ENCODE measurements at regions not wholly inside any gene's neighbourhood (a gene's known extent, or its start where the extent isn't known, plus 50 kb on each side); places are given as distances from the start of the nearest gene placed in this dataset.
A peak's percentile ranks its signal among the peaks of the same experiment; 100 is the strongest.

DNA sequence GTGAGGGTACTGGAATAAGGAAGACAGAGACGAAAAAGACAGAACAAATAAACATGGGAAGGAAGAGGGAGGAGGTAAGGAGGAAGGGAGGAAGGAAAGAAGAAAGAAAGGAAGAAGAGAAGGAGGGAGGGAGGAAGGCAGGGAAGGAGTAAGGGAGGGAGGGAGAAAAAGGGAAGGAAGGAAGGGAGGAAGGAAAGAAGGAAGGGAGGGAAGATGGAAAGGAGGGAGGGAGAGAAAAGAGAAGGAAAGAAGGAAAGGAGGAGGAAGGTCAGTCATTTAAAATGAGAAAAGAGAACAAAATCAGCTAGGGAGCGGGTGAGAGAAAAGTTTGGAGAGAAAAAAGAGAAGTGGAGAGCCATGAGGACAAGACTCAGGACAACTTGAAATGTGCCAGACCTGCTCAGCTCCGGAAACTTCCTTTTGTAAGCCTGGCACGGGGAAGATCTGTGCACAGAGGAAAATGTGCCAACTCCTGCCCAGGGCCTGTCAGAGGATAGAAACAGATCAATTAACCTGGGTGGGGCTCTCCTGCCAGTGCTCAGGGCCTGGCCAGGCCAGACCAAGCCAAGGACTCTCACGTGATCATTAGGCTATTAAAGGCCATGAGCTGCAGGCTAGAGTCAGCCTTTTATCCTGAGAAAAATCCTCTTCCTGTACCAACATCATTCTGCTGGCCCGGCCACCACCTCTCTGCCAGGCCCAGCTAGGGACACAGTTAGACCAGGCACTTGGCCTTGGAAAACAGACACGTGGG lies 50.1 kb upstream of the BCL6 start:
- DNase-seq (peak; percentile 43 to 58), ATAC-seq (peak; percentile 99)
- intact Hi-C loops (cut with DNase I, micrococcal nuclease): no loop called here

DNA sequence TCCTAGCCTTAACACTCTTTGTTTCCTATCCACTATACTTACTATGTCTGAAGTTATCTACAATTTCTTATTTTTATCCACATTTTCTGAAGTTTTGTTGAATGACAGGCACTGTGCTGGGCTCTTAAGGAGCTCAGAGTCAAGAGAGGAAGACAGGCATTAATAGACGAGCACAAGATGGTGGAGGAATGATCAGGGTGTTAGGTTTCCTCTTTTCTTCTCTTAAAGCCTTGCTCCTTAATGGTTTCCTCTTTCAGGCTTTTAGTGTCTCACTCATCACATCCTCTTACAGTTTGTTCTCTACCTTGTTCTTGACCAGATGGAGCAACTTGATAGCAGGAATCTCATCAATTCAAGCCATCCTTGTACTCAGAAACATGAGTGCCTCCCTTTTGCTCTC lies 52.9 kb upstream of the BCL6 start:
- ATAC-seq (no peak), DNase-seq (no peak)
- intact Hi-C loops (cut with DNase I, micrococcal nuclease): no loop called here

GRCh38 chr3:187798531-187799530 lies 53.6 kb upstream of the BCL6 start:
- ATAC-seq (no peak), DNase-seq (no peak)
- intact Hi-C loops (cut with DNase I, micrococcal nuclease): no loop called here

GRCh38 chr3:187799942-187800641 lies 54.8 kb upstream of the BCL6 start:
- intact Hi-C loops (cut with DNase I, micrococcal nuclease): no loop called here
- no peak for DNase-seq
- no peak for ATAC-seq

DNA sequence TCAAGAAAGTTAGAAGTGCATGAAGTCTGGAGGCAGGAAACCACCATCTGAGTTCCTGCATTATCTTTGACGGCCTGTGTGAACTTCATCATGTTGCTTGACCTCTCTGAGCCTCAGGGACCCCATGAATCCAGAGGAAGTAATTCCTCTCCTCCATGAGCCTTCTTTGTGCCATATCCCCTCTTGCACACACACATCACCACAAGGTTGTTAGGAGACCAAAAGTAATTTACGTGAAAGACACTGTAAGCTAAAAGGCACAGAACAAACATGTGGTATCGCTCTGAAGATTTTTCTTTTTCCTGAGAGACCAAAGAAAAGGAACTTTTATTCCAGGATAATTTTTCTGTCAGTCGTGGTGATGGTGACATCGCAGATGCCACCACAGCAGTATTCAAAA lies 55.9 kb upstream of the BCL6 start:
- DNase-seq (no peak), ATAC-seq (no peak)
- intact Hi-C loops (cut with DNase I, micrococcal nuclease): no loop called here

GRCh38 chr3:187802203-187802927 lies 57.1 kb upstream of the BCL6 start:
- intact Hi-C loops (cut with DNase I, micrococcal nuclease): no loop called here
- no peak for ATAC-seq
- no peak for DNase-seq

GRCh38 chr3:187802928-187803259 lies 57.6 kb upstream of the BCL6 start:
- DNase-seq (no peak), ATAC-seq (no peak)
- intact Hi-C loops (cut with DNase I, micrococcal nuclease): no loop called here

DNA sequence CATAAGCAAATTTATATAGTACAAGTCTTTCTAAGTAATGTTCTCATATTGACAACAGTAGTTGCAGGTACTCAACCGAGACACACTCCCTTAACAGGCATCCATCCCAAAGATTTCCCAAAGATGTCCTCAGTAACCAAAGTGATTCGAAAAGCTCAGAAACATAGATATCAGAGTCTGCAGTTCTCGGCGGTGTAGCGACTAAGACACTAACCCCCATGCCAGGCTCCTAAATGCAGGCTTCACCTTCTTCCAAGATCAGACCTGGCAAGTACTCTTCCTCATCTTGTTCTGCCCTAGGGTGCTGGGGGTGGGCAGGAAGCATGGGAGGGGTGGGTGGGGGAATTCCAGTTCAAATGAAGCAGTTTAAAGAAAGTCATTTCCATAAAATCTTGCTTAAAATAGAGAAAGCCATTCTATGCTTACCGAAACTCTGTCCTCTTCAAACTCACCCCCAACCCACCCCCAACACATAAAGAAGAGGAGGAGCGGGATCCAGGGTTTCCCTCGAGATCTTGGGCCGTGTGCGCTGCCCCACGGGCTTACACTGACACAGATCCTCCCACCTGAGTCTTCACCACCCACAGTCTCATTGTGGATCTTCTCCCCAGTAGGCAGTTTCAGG lies 59.0 kb upstream of the BCL6 start:
- ATAC-seq: no peak
- DNase-seq: no peak
- intact Hi-C loops (cut with DNase I, micrococcal nuclease): no loop called here

GRCh38 chr3:187804745-187805121 lies 59.5 kb upstream of the BCL6 start:
- no peak for ATAC-seq
- intact Hi-C loops (cut with DNase I, micrococcal nuclease): no loop called here
- DNase-seq: no peak

GRCh38 chr3:187805774-187806173 lies 60.5 kb upstream of the BCL6 start:
- intact Hi-C loops (cut with DNase I, micrococcal nuclease): no loop called here
- DNase-seq: no peak
- no peak for ATAC-seq

- no peak for ATAC-seq
- intact Hi-C loops (cut with DNase I, micrococcal nuclease): no loop called here
These were observed 62.0 kb upstream of the BCL6 start for GRCh38 chr3:187807086-187807862.

GRCh38 chr3:187808527-187808895 lies 63.2 kb upstream of the BCL6 start:
- DNase-seq (no peak), ATAC-seq (peak; percentile 46)
- intact Hi-C loops (cut with DNase I, micrococcal nuclease): no loop called here

More at GRCh38 chr3:187807086-187807862, 62.0 kb upstream of the BCL6 start:
- no peak for DNase-seq

- ATAC-seq (no peak), DNase-seq (no peak)
- intact Hi-C loops (cut with DNase I, micrococcal nuclease): no loop called here
These were observed 64.3 kb upstream of the BCL6 start for GRCh38 chr3:187809612-187809991.

GRCh38 chr3:187810021-187810446 lies 64.8 kb upstream of the BCL6 start:
- no peak for DNase-seq
- no peak for ATAC-seq
- intact Hi-C loops (cut with DNase I, micrococcal nuclease): no loop called here

DNA sequence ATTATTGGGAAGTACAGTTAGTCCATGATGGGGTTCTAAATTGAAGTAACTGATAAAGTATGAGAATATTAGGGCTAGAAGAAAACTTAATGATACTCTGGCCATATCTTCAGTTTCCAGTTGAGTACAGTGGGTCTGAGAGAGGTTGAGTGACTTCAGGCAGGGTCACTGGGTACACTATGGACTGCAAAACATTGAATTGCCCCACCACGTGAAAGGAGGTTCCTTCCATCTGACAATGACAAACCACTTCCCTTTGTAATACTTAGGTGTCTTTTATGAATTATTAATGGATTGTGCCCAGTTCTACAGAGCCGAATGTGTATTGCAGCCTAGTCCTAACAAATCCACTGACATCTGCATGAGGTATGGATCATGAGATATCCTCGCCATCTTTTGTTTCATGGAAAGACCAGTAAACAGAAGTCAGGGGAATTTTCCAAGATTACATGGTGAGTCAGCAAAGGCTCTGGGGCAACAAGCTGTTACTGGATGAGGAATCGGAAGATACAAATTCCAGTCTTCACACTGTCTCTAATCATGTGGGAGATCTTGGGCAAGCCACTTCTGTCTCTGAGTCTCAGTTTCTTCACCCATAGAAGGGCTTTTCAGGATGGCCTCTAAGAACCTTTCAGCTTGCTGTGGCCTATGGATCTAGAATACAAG lies 66.5 kb upstream of the BCL6 start:
- DNase-seq (no peak), ATAC-seq (no peak)
- intact Hi-C loops (cut with DNase I, micrococcal nuclease): no loop called here

- ATAC-seq (no peak), DNase-seq (no peak)
- intact Hi-C loops (cut with DNase I, micrococcal nuclease): no loop called here
These were observed 67.2 kb upstream of the BCL6 start for GRCh38 chr3:187812496-187812895.

DNA sequence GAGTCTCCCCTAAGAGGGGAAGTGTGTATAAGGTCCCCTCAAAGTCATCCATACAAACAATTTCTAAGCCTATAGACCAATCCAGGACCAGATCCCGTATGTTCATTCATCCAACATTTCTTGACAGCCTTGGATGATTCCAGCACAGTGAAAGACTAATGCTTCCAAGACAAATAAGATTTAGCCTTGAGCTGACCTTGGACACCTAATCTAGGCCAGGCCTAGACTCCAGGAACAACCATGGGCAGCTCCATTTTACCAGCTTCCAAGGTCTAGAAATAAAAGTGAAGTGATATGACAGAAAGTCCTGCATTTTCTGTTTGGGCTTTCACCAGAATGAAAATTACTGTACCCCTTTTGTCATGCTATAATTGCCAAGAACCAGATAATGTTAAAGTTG lies 67.9 kb upstream of the BCL6 start:
- intact Hi-C loops (cut with DNase I, micrococcal nuclease): no loop called here
- ATAC-seq (no peak), DNase-seq (no peak)

Measured in left colon (tissue), 2 donors.